GM19193 (cell line): ENCODE measurements at regions not wholly inside any gene's neighbourhood (a gene's known extent, or its start where the extent isn't known, plus 50 kb on each side); places are given as distances from the start of the nearest gene placed in this dataset.

Experiments
- POLR2A ChIP-seq: IDR thresholded peaks from 4 replicates; pipeline ENCODE4 v1.6.1; 2011; ENCODE audit not compliant: insufficient read depth, insufficient read length; ENCODE audit errors: extremely low read depth

- no peak for TF ChIP-seq POLR2A
Observed at GRCh38 chr3:194275291-194275690, 75.8 kb downstream of the CPN2 start.

- no peak for TF ChIP-seq POLR2A
Observed at GRCh38 chr3:194275721-194276120, 75.4 kb downstream of the CPN2 start.

- no peak for TF ChIP-seq POLR2A
Observed at GRCh38 chr3:194276768-194277103, 74.4 kb downstream of the CPN2 start.

- no peak for TF ChIP-seq POLR2A
Observed at GRCh38 chr3:194277104-194277785, 73.9 kb downstream of the CPN2 start.

GRCh38 chr3:194277786-194278130 lies 73.4 kb downstream of the CPN2 start:
- no peak for TF ChIP-seq POLR2A

- no peak for TF ChIP-seq POLR2A
Observed at GRCh38 chr3:194278186-194278845, 72.8 kb downstream of the CPN2 start.

- TF ChIP-seq POLR2A, result no peak
Observed at GRCh38 chr3:194279101-194279500, 72.0 kb downstream of the CPN2 start.

GRCh38 chr3:194279701-194280360 lies 71.3 kb downstream of the CPN2 start:
- TF ChIP-seq POLR2A, result no peak

- TF ChIP-seq POLR2A, result no peak
Observed at GRCh38 chr3:194280777-194281176, 70.4 kb downstream of the CPN2 start.

- no peak for TF ChIP-seq POLR2A
Observed at GRCh38 chr3:194281306-194281705, 69.8 kb downstream of the CPN2 start.

GRCh38 chr3:194281766-194282165 lies 69.4 kb downstream of the CPN2 start:
- no peak for TF ChIP-seq POLR2A

- TF ChIP-seq POLR2A, result no peak
Observed at GRCh38 chr3:194282436-194283122, 68.5 kb downstream of the CPN2 start.

GRCh38 chr3:194283221-194284006 lies 67.7 kb downstream of the CPN2 start:
- TF ChIP-seq POLR2A, result no peak

GRCh38 chr3:194284351-194284750 lies 66.8 kb downstream of the CPN2 start:
- no peak for TF ChIP-seq POLR2A
